ENCODE measurements at regions not wholly inside any gene's neighbourhood (a gene's known extent, or its start where the extent isn't known, plus 50 kb on each side); places are given as distances from the start of the nearest gene placed in this dataset.

GRCh38 chr7:28270536-28270935, 89.9 kb upstream of the JAZF1 start:
- H3K27ac ChIP-seq = no peak overlapping the region
- no peak for TF ChIP-seq CTCF (conservative IDR thresholded peaks at IDR 0.05)

GRCh38 chr7:28272461-28272877, 91.9 kb upstream of the JAZF1 start:
- no peak overlapping the region for H3K27ac ChIP-seq
- peak; percentile 20; the same call in 1 of the 2 replicates for TF ChIP-seq CTCF (conservative IDR thresholded peaks at IDR 0.05)

GRCh38 chr7:28276298-28276697, 95.7 kb upstream of the JAZF1 start:
- TF ChIP-seq CTCF (conservative IDR thresholded peaks at IDR 0.05) = no peak
- H3K27ac ChIP-seq = no peak overlapping the region

- no peak overlapping the region for H3K27ac ChIP-seq
- TF ChIP-seq CTCF (conservative IDR thresholded peaks at IDR 0.05) = no peak
Observed at GRCh38 chr7:28277364-28277763, 96.8 kb upstream of the JAZF1 start.

- no peak overlapping the region for H3K27ac ChIP-seq
- no peak for TF ChIP-seq CTCF (conservative IDR thresholded peaks at IDR 0.05)
Observed at GRCh38 chr7:28277958-28278357, 97.4 kb upstream of the JAZF1 start.

GRCh38 chr7:28280516-28280915, 99.9 kb upstream of the JAZF1 start:
- TF ChIP-seq CTCF (conservative IDR thresholded peaks at IDR 0.05) = no peak
- no peak overlapping the region for H3K27ac ChIP-seq

GRCh38 chr7:28290496-28290895, 109.9 kb upstream of the JAZF1 start:
- H3K27ac ChIP-seq = no peak overlapping the region

More at GRCh38 chr7:28290496-28290895, 109.9 kb upstream of the JAZF1 start:
- TF ChIP-seq CTCF (conservative IDR thresholded peaks at IDR 0.05) = no peak

All from VCaP (cell line).